ENCODE measurements at regions not wholly inside any gene's neighbourhood (a gene's known extent, or its start where the extent isn't known, plus 50 kb on each side); places are given as distances from the start of the nearest gene placed in this dataset.

GRCh38 chr20:22511943-22512910 is 72.1 kb downstream of the FOXA2 start:
- TF ChIP-seq POLR2A (IDR thresholded peaks at IDR 0.05; ENCODE audit: low read length) (no peak), GATA1 (IDR thresholded peaks at IDR 0.05; ENCODE audit: low read depth, low read length) (no peak)
- DNase-seq, result no peak

- no peak for DNase-seq
- TF ChIP-seq GATA1 (IDR thresholded peaks at IDR 0.05; ENCODE audit: low read depth, low read length) (no peak), POLR2A (IDR thresholded peaks at IDR 0.05; ENCODE audit: low read length) (no peak)
Measured at GRCh38 chr20:22509843-22510147, 74.6 kb downstream of the FOXA2 start.

GRCh38 chr20:22509090-22509842 is 75.1 kb downstream of the FOXA2 start:
- TF ChIP-seq POLR2A (IDR thresholded peaks at IDR 0.05; ENCODE audit: low read length), result no peak
- no peak for TF ChIP-seq GATA1 (IDR thresholded peaks at IDR 0.05; ENCODE audit: low read depth, low read length)
- no peak for DNase-seq

GRCh38 chr20:22508426-22508825 is 75.9 kb downstream of the FOXA2 start:
- no peak for DNase-seq

GRCh38 chr20:22507240-22507961 is 77.0 kb downstream of the FOXA2 start:
- no peak for DNase-seq
- no peak for TF ChIP-seq POLR2A (IDR thresholded peaks at IDR 0.05; ENCODE audit: low read length)

More at GRCh38 chr20:22508426-22508825, 75.9 kb downstream of the FOXA2 start:
- no peak for TF ChIP-seq GATA1 (IDR thresholded peaks at IDR 0.05; ENCODE audit: low read depth, low read length)
- no peak for TF ChIP-seq POLR2A (IDR thresholded peaks at IDR 0.05; ENCODE audit: low read length)

- no peak for DNase-seq
- TF ChIP-seq POLR2A (IDR thresholded peaks at IDR 0.05; ENCODE audit: low read length) (no peak), GATA1 (IDR thresholded peaks at IDR 0.05; ENCODE audit: low read depth, low read length) (no peak)
Measured at GRCh38 chr20:22506827-22507226, 77.5 kb downstream of the FOXA2 start.

GRCh38 chr20:22504829-22505377 is 79.5 kb downstream of the FOXA2 start:
- TF ChIP-seq POLR2A (IDR thresholded peaks at IDR 0.05; ENCODE audit: low read length) (no peak), GATA1 (IDR thresholded peaks at IDR 0.05; ENCODE audit: low read depth, low read length) (no peak)
- no peak for DNase-seq

GRCh38 chr20:22503577-22503976 is 80.8 kb downstream of the FOXA2 start:
- DNase-seq, result no peak
- no peak for TF ChIP-seq POLR2A (IDR thresholded peaks at IDR 0.05; ENCODE audit: low read length)
- no peak for TF ChIP-seq GATA1 (IDR thresholded peaks at IDR 0.05; ENCODE audit: low read depth, low read length)

- no peak for DNase-seq
- TF ChIP-seq POLR2A (IDR thresholded peaks at IDR 0.05; ENCODE audit: low read length) (no peak), GATA1 (IDR thresholded peaks at IDR 0.05; ENCODE audit: low read depth, low read length) (no peak)
Measured at GRCh38 chr20:22502731-22503191, 81.6 kb downstream of the FOXA2 start.

- DNase-seq, result no peak
Measured at GRCh38 chr20:22501566-22502344, 82.6 kb downstream of the FOXA2 start.

GRCh38 chr20:22501034-22501433 is 83.3 kb downstream of the FOXA2 start:
- no peak for TF ChIP-seq POLR2A (IDR thresholded peaks at IDR 0.05; ENCODE audit: low read length)
- TF ChIP-seq GATA1 (IDR thresholded peaks at IDR 0.05; ENCODE audit: low read depth, low read length), result no peak
- no peak for DNase-seq

More at GRCh38 chr20:22501566-22502344, 82.6 kb downstream of the FOXA2 start:
- TF ChIP-seq GATA1 (IDR thresholded peaks at IDR 0.05; ENCODE audit: low read depth, low read length), result no peak
- no peak for TF ChIP-seq POLR2A (IDR thresholded peaks at IDR 0.05; ENCODE audit: low read length)

- TF ChIP-seq POLR2A (IDR thresholded peaks at IDR 0.05; ENCODE audit: low read length) (no peak), GATA1 (IDR thresholded peaks at IDR 0.05; ENCODE audit: low read depth, low read length) (no peak)
- DNase-seq, result no peak
Measured at GRCh38 chr20:22499515-22500166, 84.7 kb downstream of the FOXA2 start.

Data from erythroblast (primary cell).